Stomach (tissue), 8 donors: ENCODE measurements at regions not wholly inside any gene's neighbourhood (a gene's known extent, or its start where the extent isn't known, plus 50 kb on each side); places are given as distances from the start of the nearest gene placed in this dataset.
"Not testable (repeated sequence)": the region's sequence is repeated elsewhere in the genome, so short reads cannot be mapped to it uniquely, and the experiment has no call there.

Experiments
- DNase-seq, 2 donors: peaks; one replicate each; pipeline versions ENCODE4 v3.0.0 to v3.0.0-alpha.2; 2013 to 2019
- H3K27ac ChIP-seq, 5 donors: fragments of 200-600 bp in 4 of 5; sonication (generic) in 4 of 5; one replicate each; pipeline ENCODE4 v1.5.1; 2013 to 2019; ENCODE audit warnings: mild to moderate bottlenecking in 1 of 5, moderate library complexity in 1 of 5
- H3K27me3 ChIP-seq, 3 donors: fragments of 200-600 bp; sonication (generic); one replicate each; pipeline ENCODE4 v1.5.1; 2017 to 2019; ENCODE audit warnings: mixed run types in 1 of 3
- H3K36me3 ChIP-seq, 4 donors: fragments of 200-600 bp; sonication (generic); 1 replicate in 3 of 4; 2 replicates in 1 of 4; pipeline ENCODE4 v1.5.1; 2016 to 2019
- H3K4me1 ChIP-seq, 4 donors: fragments of 200-600 bp; sonication (generic); one replicate each; pipeline ENCODE4 v1.5.1; 2016 to 2019
- H3K4me3 ChIP-seq, 4 donors: fragments of 200-600 bp; sonication (generic) in 3 of 4; one replicate each; pipeline ENCODE4 v1.5.1; 2016 to 2019; ENCODE audit warnings: mild to moderate bottlenecking in 1 of 4
- H3K9me3 ChIP-seq, 4 donors: fragments of 200-600 bp; sonication (generic); one replicate each; pipeline ENCODE4 v1.5.1; 2016 to 2019
- CTCF ChIP-seq, 7 experiments: fragments of 450-650 bp in 4 of 7; fragments of 200-600 bp in 3 of 7; sonication (generic) in 3 of 7; IDR thresholded peaks; one replicate each; pipeline ENCODE4 v1.5.1; 2016 to 2019; ENCODE audit warnings: antibody characterized with exemption in 7 of 7, control low read depth in 2 of 7, mild to moderate bottlenecking in 1 of 7
- POLR2A ChIP-seq, 4 donors: fragments of 450-650 bp; IDR thresholded peaks; one replicate each; pipeline ENCODE4 v1.6.1; 2016; ENCODE audit warnings: antibody characterized with exemption in 4 of 4, control low read depth in 2 of 4, mild to moderate bottlenecking in 1 of 4, moderate library complexity in 1 of 4
- POLR2AphosphoS5 ChIP-seq, 3 donors: sonication (generic); formaldehyde crosslinking; IDR thresholded peaks; one replicate each; pipeline ENCODE4 v1.6.1; 2016; ENCODE audit warnings: antibody characterized with exemption in 3 of 3
- WGBS, 5 donors: extraction: QIAGEN DNeasy Blood & Tissue Kit in 3 of 5; methylation state at CpG; one replicate each; pipeline versions ENCODE4 v1.1.5 to v1.1.7; 2013 to 2018; 5-methylcytosine and 5-hydroxymethylcytosine counted together
- intact Hi-C: fragments of 100-400 bp; cut with DNase I; formaldehyde crosslinking; loops from one replicate; pipeline ENCODE4 v1.15.1; 2023; ENCODE audit warnings: low total_unique reads
- small RNA-seq, 4 donors: library from RNA; depleted of rRNA; stranded (forward); fragments of <200 nt; gene quantifications; one replicate each; pipeline ENCODE3, GENCODE V24; 2016
- donor health status: healthy with polysubstance abuse.
- donor health status: Bipolar disorder and iron deficiency.
- donor health status: healthy.

GRCh38 chr12:131647667-131648066, 63.2 kb upstream of the SFSWAP start:
- no peak overlapping the region for H3K27ac ChIP-seq
- 92 to 97% (median 93%) methylated on average over 4 of the region's 4 CpGs; no CpG with 5 or more reads in 1 of the 5 donors for WGBS, 5 donors
- no peaks in the 10 kb centered on the region for H3K36me3 ChIP-seq
- intact Hi-C loops: no loop called here
- no peaks in the 10 kb centered on the region for H3K9me3 ChIP-seq
- TF ChIP-seq POLR2AphosphoS5 (IDR thresholded peaks at IDR 0.05) (no peak), CTCF (IDR thresholded peaks at IDR 0.05) (no peak), POLR2A (IDR thresholded peaks at IDR 0.05) (no peak)
- no peak overlapping the region for H3K4me3 ChIP-seq
- H3K4me1 ChIP-seq: no peaks in the 10 kb centered on the region
- no peak for DNase-seq
- peaks cover 0 to 42% (median 0%) of the 10 kb centered on the region in 3 donors for H3K27me3 ChIP-seq

GRCh38 chr12:131655469-131656174, 55.3 kb upstream of the SFSWAP start:
- H3K27me3 ChIP-seq: peaks cover 0 to 16% (median 6%) of the 10 kb centered on the region in 3 donors
- intact Hi-C loops, H3K36me3 ChIP-seq, H3K27ac ChIP-seq, H3K9me3 ChIP-seq, H3K4me3 ChIP-seq, DNase-seq, H3K4me1 ChIP-seq: not testable (repeated sequence)
- WGBS, 5 donors: 52 to 84% (median 69%) methylated on average over 3 to 9 of the region's 13 CpGs; no CpG with 5 or more reads in 1 of the 5 donors

- DNase-seq, H3K9me3 ChIP-seq, H3K27ac ChIP-seq, H3K36me3 ChIP-seq, H3K4me3 ChIP-seq, intact Hi-C loops, H3K4me1 ChIP-seq: not testable (repeated sequence)
- 91 to 95% (median 93%) methylated on average over 5 of the region's 5 CpGs; no CpG with 5 or more reads in 1 of the 5 donors for WGBS, 5 donors
- peaks cover 0 to 20% (median 6%) of the 10 kb centered on the region in 3 donors for H3K27me3 ChIP-seq
Observed at GRCh38 chr12:131656796-131657195, 54.1 kb upstream of the SFSWAP start.

- DNase-seq, intact Hi-C loops, H3K4me3 ChIP-seq, H3K9me3 ChIP-seq, H3K4me1 ChIP-seq, H3K27ac ChIP-seq, H3K36me3 ChIP-seq: not testable (repeated sequence)
- H3K27me3 ChIP-seq: peaks cover 0 to 31% (median 6%) of the 10 kb centered on the region in 3 donors
- 67 to 80% (median 78%) methylated on average over 6 to 7 of the region's 8 CpGs for WGBS, 5 donors
Observed at GRCh38 chr12:131658605-131659004, 52.3 kb upstream of the SFSWAP start.

- H3K27me3 ChIP-seq: peaks cover 0 to 36% (median 6%) of the 10 kb centered on the region in 3 donors
- H3K9me3 ChIP-seq, intact Hi-C loops, H3K4me1 ChIP-seq, H3K27ac ChIP-seq, DNase-seq, H3K36me3 ChIP-seq, H3K4me3 ChIP-seq: not testable (repeated sequence)
- 43 to 74% (median 66%) methylated on average over 3 to 8 of the region's 8 CpGs for WGBS, 5 donors
Observed at GRCh38 chr12:131659484-131659883, 51.4 kb upstream of the SFSWAP start.

GRCh38 chr12:131659976-131660375, 50.9 kb upstream of the SFSWAP start:
- not testable (repeated sequence) for DNase-seq, H3K9me3 ChIP-seq, H3K36me3 ChIP-seq, H3K4me1 ChIP-seq, H3K27ac ChIP-seq, H3K4me3 ChIP-seq
- intact Hi-C loops: loop anchor here (10.0 kb wide), 1 partner anchor 365 kb away; no protein-coding TSS in a partner anchor
- WGBS, 5 donors: 66 to 79% (median 75%) methylated on average over 7 of the region's 7 CpGs
- H3K27me3 ChIP-seq: peaks cover 0 to 36% (median 6%) of the 10 kb centered on the region in 3 donors

GRCh38 chr12:131660401-131660800, 50.5 kb upstream of the SFSWAP start:
- not testable (repeated sequence) for DNase-seq, H3K9me3 ChIP-seq, H3K36me3 ChIP-seq, H3K4me3 ChIP-seq, H3K27ac ChIP-seq, H3K4me1 ChIP-seq
- H3K27me3 ChIP-seq: peaks cover 0 to 36% (median 6%) of the 10 kb centered on the region in 3 donors
- WGBS, 5 donors: 85 to 91% (median 90%) methylated on average over 10 of the region's 12 CpGs
- intact Hi-C loops: loop anchor here (10.0 kb wide), 1 partner anchor 366 kb away; no protein-coding TSS in a partner anchor

Small RNA genes lying in the stretch of these regions (small RNA-seq; reads per million reads assigned to genes)
- gene AC140063.1 (0 reads per million in 4 donors), gene RNA5SP376 (0 reads per million in 4 donors)
